NCI-H226 (cell line): ENCODE measurements at regions not wholly inside any gene's neighbourhood (a gene's known extent, or its start where the extent isn't known, plus 50 kb on each side); places are given as distances from the start of the nearest gene placed in this dataset.
"Not testable (repeated sequence)": the region's sequence is repeated elsewhere in the genome, so short reads cannot be mapped to it uniquely, and the experiment has no call there.

Experiments
- DNase-seq: peaks from one replicate; pipeline ENCODE4 v3.0.0-alpha.2; 2015

GRCh38 chr3:81816473-81817250 is 55.2 kb upstream of the GBE1 start:
- DNase-seq, result no peak

- not testable (repeated sequence) for DNase-seq
Observed at GRCh38 chr3:81812098-81812497, 50.7 kb upstream of the GBE1 start.
